HL-60 (cell line): ENCODE measurements at regions not wholly inside any gene's neighbourhood (a gene's known extent, or its start where the extent isn't known, plus 50 kb on each side); places are given as distances from the start of the nearest gene placed in this dataset.

Source experiments
- POLR2AphosphoS5 ChIP-seq: IDR thresholded peaks from 2 replicates; pipeline ENCODE4 v1.6.1; 2012; ENCODE audit warnings: low read depth
- TF ChIP-seq, protein P1 (sequence below): IDR thresholded peaks from one replicate; pipeline ENCODE4 v1.5.1; 2011; ENCODE audit warnings: low read length, control low read depth, inconsistent platforms; ENCODE audit not compliant: insufficient read depth

- TF ChIP-seq, protein P1, sequence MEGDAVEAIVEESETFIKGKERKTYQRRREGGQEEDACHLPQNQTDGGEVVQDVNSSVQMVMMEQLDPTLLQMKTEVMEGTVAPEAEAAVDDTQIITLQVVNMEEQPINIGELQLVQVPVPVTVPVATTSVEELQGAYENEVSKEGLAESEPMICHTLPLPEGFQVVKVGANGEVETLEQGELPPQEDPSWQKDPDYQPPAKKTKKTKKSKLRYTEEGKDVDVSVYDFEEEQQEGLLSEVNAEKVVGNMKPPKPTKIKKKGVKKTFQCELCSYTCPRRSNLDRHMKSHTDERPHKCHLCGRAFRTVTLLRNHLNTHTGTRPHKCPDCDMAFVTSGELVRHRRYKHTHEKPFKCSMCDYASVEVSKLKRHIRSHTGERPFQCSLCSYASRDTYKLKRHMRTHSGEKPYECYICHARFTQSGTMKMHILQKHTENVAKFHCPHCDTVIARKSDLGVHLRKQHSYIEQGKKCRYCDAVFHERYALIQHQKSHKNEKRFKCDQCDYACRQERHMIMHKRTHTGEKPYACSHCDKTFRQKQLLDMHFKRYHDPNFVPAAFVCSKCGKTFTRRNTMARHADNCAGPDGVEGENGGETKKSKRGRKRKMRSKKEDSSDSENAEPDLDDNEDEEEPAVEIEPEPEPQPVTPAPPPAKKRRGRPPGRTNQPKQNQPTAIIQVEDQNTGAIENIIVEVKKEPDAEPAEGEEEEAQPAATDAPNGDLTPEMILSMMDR = no peak
- no peak for TF ChIP-seq POLR2AphosphoS5
These were observed 288.9 kb downstream of the SHQ1 start for GRCh38 chr3:72559385-72559784.
